ENCODE measurements at regions not wholly inside any gene's neighbourhood (a gene's known extent, or its start where the extent isn't known, plus 50 kb on each side); places are given as distances from the start of the nearest gene placed in this dataset.

- H3K4me3 ChIP-seq (ENCODE audit: low read length) = no peak overlapping the region
- H3K27me3 ChIP-seq (ENCODE audit: control insufficient read depth, insufficient read depth, low read length) = no peaks in the 10 kb centered on the region
- H3K9ac ChIP-seq (ENCODE audit: low read length) = no peak overlapping the region
- no peak overlapping the region for H3K27ac ChIP-seq (ENCODE audit: low read depth, low read length)
- no peaks in the 10 kb centered on the region for H3K36me3 ChIP-seq (ENCODE audit: control insufficient read depth, insufficient read depth, low read length)
- H3K4me1 ChIP-seq (ENCODE audit: control insufficient read depth, insufficient read depth, low read length) = no peaks in the 10 kb centered on the region
Measured at GRCh38 chr4:180721356-180721755, 1521.8 kb upstream of the TENM3 start.

GRCh38 chr4:180726611-180727010 is 1516.6 kb upstream of the TENM3 start:
- Histone ChIP-seq H3K36me3 (ENCODE audit: control insufficient read depth, insufficient read depth, low read length) (no peaks in the 10 kb centered on the region), H3K4me3 (ENCODE audit: low read length) (no peak overlapping the region), H3K27ac (ENCODE audit: low read depth, low read length) (no peak overlapping the region), H3K9ac (ENCODE audit: low read length) (no peak overlapping the region), H3K27me3 (ENCODE audit: control insufficient read depth, insufficient read depth, low read length) (no peaks in the 10 kb centered on the region), H3K4me1 (ENCODE audit: control insufficient read depth, insufficient read depth, low read length) (no peaks in the 10 kb centered on the region)

- Histone ChIP-seq H3K27me3 (ENCODE audit: control insufficient read depth, insufficient read depth, low read length) (no peaks in the 10 kb centered on the region), H3K4me1 (ENCODE audit: control insufficient read depth, insufficient read depth, low read length) (no peaks in the 10 kb centered on the region), H3K36me3 (ENCODE audit: control insufficient read depth, insufficient read depth, low read length) (no peaks in the 10 kb centered on the region), H3K4me3 (ENCODE audit: low read length) (no peak overlapping the region), H3K9ac (ENCODE audit: low read length) (no peak overlapping the region), H3K27ac (ENCODE audit: low read depth, low read length) (no peak overlapping the region)
Measured at GRCh38 chr4:180727478-180727877, 1515.7 kb upstream of the TENM3 start.

- Histone ChIP-seq H3K27me3 (ENCODE audit: control insufficient read depth, insufficient read depth, low read length) (no peaks in the 10 kb centered on the region), H3K27ac (ENCODE audit: low read depth, low read length) (no peak overlapping the region), H3K4me1 (ENCODE audit: control insufficient read depth, insufficient read depth, low read length) (no peaks in the 10 kb centered on the region), H3K4me3 (ENCODE audit: low read length) (no peak overlapping the region), H3K9ac (ENCODE audit: low read length) (no peak overlapping the region), H3K36me3 (ENCODE audit: control insufficient read depth, insufficient read depth, low read length) (no peaks in the 10 kb centered on the region)
Measured at GRCh38 chr4:180734753-180735432, 1508.3 kb upstream of the TENM3 start.

- Histone ChIP-seq H3K27me3 (ENCODE audit: control insufficient read depth, insufficient read depth, low read length) (no peaks in the 10 kb centered on the region), H3K36me3 (ENCODE audit: control insufficient read depth, insufficient read depth, low read length) (no peaks in the 10 kb centered on the region), H3K4me3 (ENCODE audit: low read length) (no peak overlapping the region), H3K9ac (ENCODE audit: low read length) (no peak overlapping the region), H3K4me1 (ENCODE audit: control insufficient read depth, insufficient read depth, low read length) (no peaks in the 10 kb centered on the region), H3K27ac (ENCODE audit: low read depth, low read length) (no peak overlapping the region)
Measured at GRCh38 chr4:180741703-180742102, 1501.5 kb upstream of the TENM3 start.

- Histone ChIP-seq H3K4me3 (ENCODE audit: low read length) (no peak overlapping the region), H3K9ac (ENCODE audit: low read length) (no peak overlapping the region), H3K27ac (ENCODE audit: low read depth, low read length) (no peak overlapping the region), H3K4me1 (ENCODE audit: control insufficient read depth, insufficient read depth, low read length) (no peaks in the 10 kb centered on the region), H3K36me3 (ENCODE audit: control insufficient read depth, insufficient read depth, low read length) (no peaks in the 10 kb centered on the region), H3K27me3 (ENCODE audit: control insufficient read depth, insufficient read depth, low read length) (no peaks in the 10 kb centered on the region)
Measured at GRCh38 chr4:180745019-180745418, 1498.2 kb upstream of the TENM3 start.

GRCh38 chr4:180751009-180751408 is 1492.2 kb upstream of the TENM3 start:
- Histone ChIP-seq H3K4me3 (ENCODE audit: low read length) (no peak overlapping the region), H3K4me1 (ENCODE audit: control insufficient read depth, insufficient read depth, low read length) (no peaks in the 10 kb centered on the region), H3K27ac (ENCODE audit: low read depth, low read length) (no peak overlapping the region), H3K9ac (ENCODE audit: low read length) (no peak overlapping the region), H3K27me3 (ENCODE audit: control insufficient read depth, insufficient read depth, low read length) (no peaks in the 10 kb centered on the region), H3K36me3 (ENCODE audit: control insufficient read depth, insufficient read depth, low read length) (no peaks in the 10 kb centered on the region)

- no peaks in the 10 kb centered on the region for H3K36me3 ChIP-seq (ENCODE audit: control insufficient read depth, insufficient read depth, low read length)
- no peaks in the 10 kb centered on the region for H3K27me3 ChIP-seq (ENCODE audit: control insufficient read depth, insufficient read depth, low read length)
- H3K9ac ChIP-seq (ENCODE audit: low read length) = no peak overlapping the region
- no peak overlapping the region for H3K4me3 ChIP-seq (ENCODE audit: low read length)
- no peaks in the 10 kb centered on the region for H3K4me1 ChIP-seq (ENCODE audit: control insufficient read depth, insufficient read depth, low read length)
- no peak overlapping the region for H3K27ac ChIP-seq (ENCODE audit: low read depth, low read length)
Measured at GRCh38 chr4:180757927-180758326, 1485.3 kb upstream of the TENM3 start.

- no peaks in the 10 kb centered on the region for H3K4me1 ChIP-seq (ENCODE audit: control insufficient read depth, insufficient read depth, low read length)
- H3K27me3 ChIP-seq (ENCODE audit: control insufficient read depth, insufficient read depth, low read length) = no peaks in the 10 kb centered on the region
- H3K36me3 ChIP-seq (ENCODE audit: control insufficient read depth, insufficient read depth, low read length) = no peaks in the 10 kb centered on the region
- H3K9ac ChIP-seq (ENCODE audit: low read length) = no peak overlapping the region
- no peak overlapping the region for H3K27ac ChIP-seq (ENCODE audit: low read depth, low read length)
- no peak overlapping the region for H3K4me3 ChIP-seq (ENCODE audit: low read length)
Measured at GRCh38 chr4:180766045-180766444, 1477.2 kb upstream of the TENM3 start.

GRCh38 chr4:180766944-180767729 is 1476.1 kb upstream of the TENM3 start:
- no peak overlapping the region for H3K4me3 ChIP-seq (ENCODE audit: low read length)
- no peak overlapping the region for H3K27ac ChIP-seq (ENCODE audit: low read depth, low read length)
- H3K4me1 ChIP-seq (ENCODE audit: control insufficient read depth, insufficient read depth, low read length) = no peaks in the 10 kb centered on the region

GRCh38 chr4:180768610-180769009 is 1474.6 kb upstream of the TENM3 start:
- Histone ChIP-seq H3K4me1 (ENCODE audit: control insufficient read depth, insufficient read depth, low read length) (no peaks in the 10 kb centered on the region), H3K27me3 (ENCODE audit: control insufficient read depth, insufficient read depth, low read length) (no peaks in the 10 kb centered on the region), H3K36me3 (ENCODE audit: control insufficient read depth, insufficient read depth, low read length) (no peaks in the 10 kb centered on the region), H3K4me3 (ENCODE audit: low read length) (no peak overlapping the region), H3K9ac (ENCODE audit: low read length) (no peak overlapping the region), H3K27ac (ENCODE audit: low read depth, low read length) (no peak overlapping the region)

More at GRCh38 chr4:180766944-180767729, 1476.1 kb upstream of the TENM3 start:
- H3K27me3 ChIP-seq (ENCODE audit: control insufficient read depth, insufficient read depth, low read length) = no peaks in the 10 kb centered on the region
- no peaks in the 10 kb centered on the region for H3K36me3 ChIP-seq (ENCODE audit: control insufficient read depth, insufficient read depth, low read length)
- no peak overlapping the region for H3K9ac ChIP-seq (ENCODE audit: low read length)

- Histone ChIP-seq H3K27me3 (ENCODE audit: control insufficient read depth, insufficient read depth, low read length) (no peaks in the 10 kb centered on the region), H3K4me1 (ENCODE audit: control insufficient read depth, insufficient read depth, low read length) (no peaks in the 10 kb centered on the region), H3K9ac (ENCODE audit: low read length) (no peak overlapping the region)
Measured at GRCh38 chr4:180769791-180770190, 1473.4 kb upstream of the TENM3 start.

GRCh38 chr4:180770265-180770664 is 1472.9 kb upstream of the TENM3 start:
- Histone ChIP-seq H3K4me1 (ENCODE audit: control insufficient read depth, insufficient read depth, low read length) (no peaks in the 10 kb centered on the region), H3K4me3 (ENCODE audit: low read length) (no peak overlapping the region), H3K36me3 (ENCODE audit: control insufficient read depth, insufficient read depth, low read length) (no peaks in the 10 kb centered on the region), H3K9ac (ENCODE audit: low read length) (no peak overlapping the region), H3K27me3 (ENCODE audit: control insufficient read depth, insufficient read depth, low read length) (no peaks in the 10 kb centered on the region), H3K27ac (ENCODE audit: low read depth, low read length) (no peak overlapping the region)

More at GRCh38 chr4:180769791-180770190, 1473.4 kb upstream of the TENM3 start:
- H3K36me3 ChIP-seq (ENCODE audit: control insufficient read depth, insufficient read depth, low read length) = no peaks in the 10 kb centered on the region
- no peak overlapping the region for H3K4me3 ChIP-seq (ENCODE audit: low read length)
- no peak overlapping the region for H3K27ac ChIP-seq (ENCODE audit: low read depth, low read length)
